Activated CD4-positive, alpha-beta T cell treated with anti-CD3 and anti-CD28 coated beads, Interleukin-2, amount 10 ng/mL, durations not matched to agents 7 days and 5 days (primary cell): ENCODE measurements at regions not wholly inside any gene's neighbourhood (a gene's known extent, or its start where the extent isn't known, plus 50 kb on each side); places are given as distances from the start of the nearest gene placed in this dataset.

Experiments used
- CTCF ChIA-PET: fragments of 350-600 bp; sonication (Branson Sonifier 250); formaldehyde crosslinking; loops from one replicate; lab custom pipeline; 2021; ENCODE audit warnings: antibody characterized with exemption; lab: Charles Lee
- POLR2A ChIA-PET: fragments of 350-600 bp; sonication (Branson Sonifier 250); formaldehyde crosslinking; loops from one replicate; lab custom pipeline; 2021; ENCODE audit warnings: antibody characterized with exemption; lab: Charles Lee
- DNase-seq: peaks from one replicate; pipeline ENCODE4 v3.0.0-alpha.2; 2020
- H3K27ac Mint-ChIP-seq: one replicate; pipeline ENCODE4 v1.8.0; 2021; ENCODE audit warnings: mild to moderate bottlenecking, moderate library complexity, mixed read lengths
- H3K27me3 Mint-ChIP-seq: one replicate; pipeline ENCODE4 v1.8.0; 2021; ENCODE audit warnings: mixed read lengths
- H3K36me3 Mint-ChIP-seq: one replicate; pipeline ENCODE4 v1.8.0; 2021; ENCODE audit warnings: low read depth, mixed read lengths
- H3K4me1 Mint-ChIP-seq: one replicate; pipeline ENCODE4 v1.8.0; 2021; ENCODE audit warnings: mixed read lengths
- H3K4me3 Mint-ChIP-seq: one replicate; pipeline ENCODE4 v1.8.0; 2021; ENCODE audit warnings: mild to moderate bottlenecking, moderate library complexity, mixed read lengths
- H3K9me3 Mint-ChIP-seq: one replicate; pipeline ENCODE4 v1.8.0; 2021; ENCODE audit warnings: mixed read lengths

DNA sequence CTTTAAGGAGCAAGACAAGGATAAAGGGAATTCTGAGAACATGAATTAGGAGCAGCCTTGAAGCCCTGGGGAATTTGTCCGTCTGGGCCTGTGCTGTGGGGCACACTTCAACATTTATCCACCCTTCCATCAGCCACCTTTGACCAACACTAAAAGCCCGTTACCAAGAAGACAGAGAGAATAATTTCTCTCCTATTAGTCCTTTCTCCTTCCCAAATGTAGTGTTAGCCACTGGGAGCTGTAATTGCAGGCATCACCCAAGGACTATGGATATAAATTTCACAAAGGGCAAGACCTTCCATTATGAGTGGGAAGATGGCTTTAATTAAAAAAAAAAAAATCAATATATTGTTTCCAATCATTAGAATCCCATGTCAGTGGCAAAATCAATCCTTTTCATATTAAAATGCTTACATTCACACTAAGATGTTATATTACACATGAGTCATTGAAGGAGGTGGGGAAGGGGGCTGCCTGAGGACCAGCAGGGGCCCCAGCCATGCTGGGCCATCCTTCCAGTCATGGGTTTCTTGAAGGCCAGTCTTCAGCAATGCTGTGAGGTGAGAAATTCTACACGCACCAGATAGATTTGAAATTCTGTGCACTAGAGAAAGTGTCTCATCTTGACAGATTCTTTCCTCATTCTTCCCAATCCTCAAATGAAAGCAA is 292.5 kb upstream of the NRP1 start:
- H3K9me3 Mint-ChIP-seq = no peaks in the 10 kb centered on the region
- ChIA-PET CTCF (no interaction called here), POLR2A (no interaction called here)
- no peak overlapping the region for H3K27ac Mint-ChIP-seq
- no peak overlapping the region for H3K4me3 Mint-ChIP-seq
- no peaks in the 10 kb centered on the region for H3K4me1 Mint-ChIP-seq
- no peaks in the 10 kb centered on the region for H3K27me3 Mint-ChIP-seq
- H3K36me3 Mint-ChIP-seq = no peaks in the 10 kb centered on the region
- no peak for DNase-seq

GRCh38 chr10:33623669-33624068 is 289.2 kb upstream of the NRP1 start:
- ChIA-PET CTCF (no interaction called here), POLR2A (no interaction called here)
- Mint-ChIP-seq H3K27me3 (no peaks in the 10 kb centered on the region), H3K4me3 (no peak overlapping the region), H3K27ac (no peak overlapping the region), H3K9me3 (no peaks in the 10 kb centered on the region), H3K4me1 (no peaks in the 10 kb centered on the region), H3K36me3 (no peaks in the 10 kb centered on the region)
- DNase-seq = no peak

DNA sequence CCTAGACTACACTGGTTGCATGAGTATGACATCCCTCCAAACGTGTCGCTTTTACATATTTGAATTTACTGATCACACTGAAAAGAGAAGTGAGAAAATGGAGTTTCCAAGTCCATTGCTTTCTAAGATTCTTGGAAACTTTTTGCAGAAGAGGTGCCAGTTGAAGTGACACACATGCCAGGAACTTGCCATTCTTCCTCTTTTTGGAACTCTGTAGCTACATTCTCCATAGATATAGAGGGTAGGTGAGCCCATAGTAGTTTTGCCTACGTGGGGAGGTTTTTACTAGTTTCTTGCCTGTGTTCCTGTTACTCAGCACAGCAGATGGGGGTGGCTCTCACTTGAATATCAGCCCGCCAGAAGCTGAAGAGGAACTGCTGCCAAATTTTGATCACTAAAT is 286.6 kb upstream of the NRP1 start:
- Mint-ChIP-seq H3K9me3 (no peaks in the 10 kb centered on the region), H3K27me3 (no peaks in the 10 kb centered on the region), H3K36me3 (no peaks in the 10 kb centered on the region), H3K4me1 (no peaks in the 10 kb centered on the region), H3K27ac (no peak overlapping the region), H3K4me3 (no peak overlapping the region)
- POLR2A ChIA-PET = no interaction called here
- no peak for DNase-seq
- CTCF ChIA-PET = interaction anchor here (0.6 kb wide), 1 partner anchor 81 kb away, joined by 4 read pairs; no protein-coding TSS in a partner anchor

DNA sequence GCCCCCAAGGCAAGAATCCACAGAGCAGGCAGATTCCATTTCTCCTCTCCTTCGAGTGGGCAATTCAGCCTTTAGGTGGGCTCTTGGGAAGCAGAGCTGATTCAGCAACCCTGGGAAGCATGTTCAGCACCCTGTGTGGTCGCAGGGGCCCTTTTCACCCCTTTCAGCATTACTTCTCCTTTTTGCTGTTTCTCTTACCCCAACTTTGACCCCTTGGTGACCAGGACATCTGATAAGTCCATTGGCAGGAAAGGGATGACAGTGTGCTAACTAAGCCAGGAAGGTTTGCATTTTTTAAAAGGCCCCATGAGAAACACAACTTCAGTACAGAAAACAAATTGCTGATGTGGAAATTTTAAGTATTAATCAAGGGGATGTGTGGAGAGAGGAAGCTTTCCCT is 283.7 kb upstream of the NRP1 start:
- Mint-ChIP-seq H3K27ac (no peak overlapping the region), H3K36me3 (no peaks in the 10 kb centered on the region)
- CTCF ChIA-PET = no interaction called here

GRCh38 chr10:33617381-33618080 is 283.1 kb upstream of the NRP1 start:
- no peak for DNase-seq
- CTCF ChIA-PET = interaction anchor here (0.6 kb wide), 1 partner anchor 828 kb away, joined by 3 read pairs; no protein-coding TSS in a partner anchor
- Mint-ChIP-seq H3K27me3 (no peaks in the 10 kb centered on the region), H3K4me1 (no peaks in the 10 kb centered on the region), H3K9me3 (peaks cover 7% of the 10 kb centered on the region), H3K36me3 (no peaks in the 10 kb centered on the region), H3K27ac (no peak overlapping the region), H3K4me3 (no peak overlapping the region)
- POLR2A ChIA-PET = no interaction called here

More for the DNA sequence above, 283.7 kb upstream of the NRP1 start:
- Mint-ChIP-seq H3K27me3 (no peaks in the 10 kb centered on the region), H3K4me3 (no peak overlapping the region), H3K4me1 (no peaks in the 10 kb centered on the region), H3K9me3 (peaks cover 3% of the 10 kb centered on the region)
- POLR2A ChIA-PET = no interaction called here
- no peak for DNase-seq

DNA sequence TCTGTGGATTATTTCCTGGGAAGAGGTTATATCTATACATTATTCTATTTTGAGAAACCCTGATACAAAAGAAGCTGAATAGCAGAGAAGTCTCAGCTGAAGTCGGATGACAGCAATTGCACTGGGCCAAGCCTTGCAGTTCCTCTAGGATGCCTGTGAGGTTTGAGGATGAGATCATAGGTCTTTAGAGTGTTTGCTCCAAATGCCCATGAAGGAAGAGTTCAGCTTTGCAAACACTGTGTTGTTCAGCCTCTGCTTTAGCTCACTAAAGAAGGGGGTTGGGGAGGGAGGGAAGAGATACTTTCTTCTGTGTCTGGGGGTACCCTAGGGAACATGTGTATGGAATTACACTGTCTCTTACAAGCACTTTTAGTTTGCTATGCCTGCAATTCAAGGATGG is 282.5 kb upstream of the NRP1 start:
- Mint-ChIP-seq H3K27me3 (no peaks in the 10 kb centered on the region), H3K4me1 (no peaks in the 10 kb centered on the region), H3K4me3 (no peak overlapping the region), H3K36me3 (no peaks in the 10 kb centered on the region), H3K27ac (no peak overlapping the region), H3K9me3 (peaks cover 7% of the 10 kb centered on the region)
- no peak for DNase-seq
- ChIA-PET CTCF (interaction anchor here (0.6 kb wide), 1 partner anchor 829 kb away, joined by 3 read pairs; no protein-coding TSS in a partner anchor), POLR2A (no interaction called here)

- CTCF ChIA-PET = interaction anchor here (0.7 kb wide), 1 partner anchor 758 kb away, joined by 3 read pairs; no protein-coding TSS in a partner anchor
- H3K36me3 Mint-ChIP-seq = no peaks in the 10 kb centered on the region
- no peak overlapping the region for H3K4me3 Mint-ChIP-seq
- H3K4me1 Mint-ChIP-seq = no peaks in the 10 kb centered on the region
- no peaks in the 10 kb centered on the region for H3K27me3 Mint-ChIP-seq
- DNase-seq = no peak
- H3K27ac Mint-ChIP-seq = no peak overlapping the region
- H3K9me3 Mint-ChIP-seq = peaks cover 7% of the 10 kb centered on the region
- POLR2A ChIA-PET = no interaction called here
These were observed 278.1 kb upstream of the NRP1 start for GRCh38 chr10:33612551-33612950.

- DNase-seq = no peak
- H3K27me3 Mint-ChIP-seq = no peaks in the 10 kb centered on the region
- no peaks in the 10 kb centered on the region for H3K36me3 Mint-ChIP-seq
- no peak overlapping the region for H3K4me3 Mint-ChIP-seq
- POLR2A ChIA-PET = no interaction called here
- H3K9me3 Mint-ChIP-seq = peaks cover 7% of the 10 kb centered on the region
- CTCF ChIA-PET = no interaction called here
- H3K27ac Mint-ChIP-seq = no peak overlapping the region
- H3K4me1 Mint-ChIP-seq = no peaks in the 10 kb centered on the region
These were observed 277.6 kb upstream of the NRP1 start for GRCh38 chr10:33612116-33612515.

GRCh38 chr10:33611423-33611822 is 277.0 kb upstream of the NRP1 start:
- no peaks in the 10 kb centered on the region for H3K36me3 Mint-ChIP-seq
- no peak overlapping the region for H3K27ac Mint-ChIP-seq
- peaks cover 7% of the 10 kb centered on the region for H3K9me3 Mint-ChIP-seq
- no peak overlapping the region for H3K4me3 Mint-ChIP-seq
- ChIA-PET POLR2A (no interaction called here), CTCF (no interaction called here)
- no peak for DNase-seq
- no peaks in the 10 kb centered on the region for H3K27me3 Mint-ChIP-seq
- no peaks in the 10 kb centered on the region for H3K4me1 Mint-ChIP-seq

DNA sequence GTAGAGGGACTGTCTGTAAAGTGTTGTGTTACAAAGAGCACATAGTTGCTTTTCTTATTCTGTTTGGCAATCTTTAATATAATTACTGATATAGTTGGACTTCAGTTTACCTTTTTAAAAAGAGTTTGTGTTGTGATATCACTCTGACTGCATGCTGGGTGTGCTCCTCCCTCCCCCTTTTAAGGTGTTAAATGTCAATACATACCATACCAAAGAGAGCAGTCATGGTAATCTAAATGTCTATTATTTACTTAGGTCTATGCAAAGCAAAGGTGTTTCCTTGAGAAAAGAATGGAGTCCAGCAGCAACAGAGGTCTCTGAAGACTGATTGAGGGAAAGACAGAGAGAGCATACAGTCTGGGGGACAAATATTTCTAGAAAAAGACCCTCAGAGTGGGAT is 275.1 kb upstream of the NRP1 start:
- no peak for DNase-seq
- H3K27me3 Mint-ChIP-seq = no peaks in the 10 kb centered on the region
- H3K27ac Mint-ChIP-seq = no peak overlapping the region
- H3K9me3 Mint-ChIP-seq = peaks cover 7% of the 10 kb centered on the region
- H3K4me3 Mint-ChIP-seq = no peak overlapping the region
- H3K36me3 Mint-ChIP-seq = no peaks in the 10 kb centered on the region
- H3K4me1 Mint-ChIP-seq = no peaks in the 10 kb centered on the region
- ChIA-PET POLR2A (no interaction called here), CTCF (no interaction called here)

- Mint-ChIP-seq H3K27me3 (peaks cover 5% of the 10 kb centered on the region), H3K36me3 (no peaks in the 10 kb centered on the region), H3K9me3 (peaks cover 5% of the 10 kb centered on the region), H3K4me3 (no peak overlapping the region), H3K4me1 (no peaks in the 10 kb centered on the region), H3K27ac (no peak overlapping the region)
- CTCF ChIA-PET = no interaction called here
- POLR2A ChIA-PET = no interaction called here
- DNase-seq = no peak
These were observed 267.8 kb upstream of the NRP1 start for GRCh38 chr10:33602278-33602677.

DNA sequence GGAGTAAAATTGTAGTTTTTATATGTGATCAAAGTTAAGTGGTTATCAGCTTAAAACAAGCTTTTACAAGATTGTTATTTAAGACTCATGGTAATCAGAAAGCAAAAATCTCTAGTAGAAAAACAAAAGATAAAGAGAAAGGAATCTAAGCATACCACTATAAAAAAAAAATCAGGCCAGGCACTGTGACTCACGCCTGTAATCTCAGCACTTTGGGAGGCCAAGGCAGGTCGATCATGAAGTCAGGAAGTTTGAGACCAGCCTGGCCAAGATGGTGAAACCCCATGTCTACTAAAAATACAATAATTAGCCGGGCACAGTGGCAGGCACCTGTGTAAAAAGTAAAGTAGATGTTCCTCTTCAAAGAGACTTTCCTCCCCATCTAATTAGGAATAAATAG is 265.9 kb upstream of the NRP1 start:
- CTCF ChIA-PET = no interaction called here
- Mint-ChIP-seq H3K4me3 (no peak overlapping the region), H3K36me3 (no peaks in the 10 kb centered on the region), H3K9me3 (peaks cover 5% of the 10 kb centered on the region), H3K4me1 (no peaks in the 10 kb centered on the region), H3K27ac (no peak overlapping the region), H3K27me3 (peaks cover 5% of the 10 kb centered on the region)
- DNase-seq = no peak
- POLR2A ChIA-PET = no interaction called here

DNA sequence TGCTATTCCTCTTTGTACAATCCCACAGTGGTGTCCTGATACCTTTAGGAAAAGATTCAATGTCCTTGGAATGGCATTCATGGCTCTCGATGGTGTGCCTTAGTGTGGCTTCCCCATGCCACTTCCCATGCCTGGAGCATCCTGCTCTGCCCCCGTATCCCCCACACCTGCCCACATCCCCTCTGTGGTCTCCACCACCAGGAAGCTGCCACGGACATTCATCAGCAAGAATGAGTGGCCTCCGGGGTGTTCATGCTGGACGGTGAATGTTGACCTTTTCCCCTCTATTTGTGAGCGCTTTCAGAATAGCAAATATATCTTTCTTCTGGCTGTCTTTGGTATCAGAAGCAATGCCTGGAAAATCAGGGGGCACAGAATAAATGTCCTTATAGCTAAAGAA is 262.0 kb upstream of the NRP1 start:
- Mint-ChIP-seq H3K4me1 (no peaks in the 10 kb centered on the region), H3K9me3 (peaks cover 5% of the 10 kb centered on the region), H3K27me3 (no peaks in the 10 kb centered on the region), H3K4me3 (no peak overlapping the region), H3K27ac (no peak overlapping the region), H3K36me3 (no peaks in the 10 kb centered on the region)
- CTCF ChIA-PET = no interaction called here
- POLR2A ChIA-PET = no interaction called here
- DNase-seq = no peak
